A673 (cell line): ENCODE measurements at regions not wholly inside any gene's neighbourhood (a gene's known extent, or its start where the extent isn't known, plus 50 kb on each side); places are given as distances from the start of the nearest gene placed in this dataset.

Source experiments
- BruUV-seq: library from RNA; stranded (reverse); fragments of 400-500 nt; replicated peaks from 2 replicates; lab custom pipeline; 2021; lab: Mats Ljungman, UMichigan
- CTCF ChIA-PET: fragments of 300-600 bp; sonication (Branson Sonifier 250); formaldehyde crosslinking; loops from one replicate; lab custom pipeline; 2022; ENCODE audit warnings: antibody characterized with exemption; lab: Charles Lee
- POLR2A ChIA-PET: fragments of 300-600 bp; sonication (Branson Sonifier 250); formaldehyde crosslinking; loops from one replicate; lab custom pipeline; 2022; ENCODE audit warnings: antibody characterized with exemption; ENCODE audit not compliant: low non-redundant PET; lab: Charles Lee
- DNase-seq: peaks from one replicate; pipeline ENCODE4 v3.0.0-alpha.2; 2015; ENCODE audit warnings: low spot score
- H3K27ac ChIP-seq: fragments of 200-600 bp; sonication (generic); 2 replicates; pipeline ENCODE4 v1.5.1; 2016; ENCODE audit warnings: mixed run types, low read depth, mild to moderate bottlenecking, mixed read lengths, antibody characterized with exemption, low read length; ENCODE audit not compliant: poor library complexity, severe bottlenecking
- H3K27me3 ChIP-seq: fragments of 200-600 bp; sonication (generic); replicated peaks from 2 replicates; pipeline ENCODE4 v1.6.1; 2017; ENCODE audit warnings: mixed run types, low read depth, mild to moderate bottlenecking, mixed read lengths, antibody characterized with exemption, low read length; ENCODE audit not compliant: insufficient read depth, poor library complexity
- H3K36me3 ChIP-seq: fragments of 200-600 bp; sonication (generic); 2 replicates; pipeline ENCODE4 v1.6.1; 2016; ENCODE audit warnings: mixed run types, mild to moderate bottlenecking, mixed read lengths, antibody characterized with exemption, low read length; ENCODE audit not compliant: insufficient read depth, poor library complexity, severe bottlenecking
- H3K4me1 ChIP-seq: fragments of 200-600 bp; sonication (generic); 2 replicates; pipeline ENCODE4 v1.6.1; 2017; ENCODE audit warnings: mixed run types, mild to moderate bottlenecking, mixed read lengths, antibody characterized with exemption, low read length; ENCODE audit not compliant: insufficient read depth, poor library complexity, severe bottlenecking
- H3K4me3 ChIP-seq: fragments of 200-600 bp; sonication (generic); 2 replicates; pipeline ENCODE4 v1.5.1; 2016; ENCODE audit warnings: low read depth, mixed run types, mild to moderate bottlenecking, mixed read lengths, low read length; ENCODE audit not compliant: poor library complexity, severe bottlenecking
- H3K9me3 ChIP-seq: fragments of 200-600 bp; sonication (generic); 2 replicates; pipeline ENCODE4 v1.6.1; 2016; ENCODE audit warnings: mixed run types, low read depth, mild to moderate bottlenecking, mixed read lengths, antibody characterized with exemption, low read length; ENCODE audit not compliant: poor library complexity, severe bottlenecking
- CTCF ChIP-seq: fragments of 300-800, 200-600 bp; sonication (generic); conservative IDR thresholded peaks from 2 replicates; pipeline ENCODE4 v1.5.1; 2017; ENCODE audit warnings: low read depth, mild to moderate bottlenecking, antibody characterized with exemption, low read length, moderate library complexity, mixed read lengths
- EZH2 ChIP-seq: fragments of 200-600 bp; sonication (generic); IDR thresholded peaks from 2 replicates; pipeline ENCODE4 v1.6.1; 2017; ENCODE audit warnings: borderline replicate concordance, low read depth, mild to moderate bottlenecking, mixed read lengths, antibody characterized with exemption, low read length; ENCODE audit not compliant: poor library complexity, severe bottlenecking
- intact Hi-C: fragments of 100-400 bp; cut with micrococcal nuclease; formaldehyde crosslinking; loops from one replicate; pipeline ENCODE4 v1.10.0; 2022; ENCODE audit not compliant: unreplicated experiment

- no TSS peak for BruUV-seq
- POLR2A ChIA-PET: interaction anchor here (0.7 kb wide), 1 partner anchor 38 kb away, joined by 3 read pairs; no protein-coding TSS in a partner anchor
Measured at GRCh38 chr10:52956861-52957260, 184.3 kb upstream of the MBL2 start.

DNA sequence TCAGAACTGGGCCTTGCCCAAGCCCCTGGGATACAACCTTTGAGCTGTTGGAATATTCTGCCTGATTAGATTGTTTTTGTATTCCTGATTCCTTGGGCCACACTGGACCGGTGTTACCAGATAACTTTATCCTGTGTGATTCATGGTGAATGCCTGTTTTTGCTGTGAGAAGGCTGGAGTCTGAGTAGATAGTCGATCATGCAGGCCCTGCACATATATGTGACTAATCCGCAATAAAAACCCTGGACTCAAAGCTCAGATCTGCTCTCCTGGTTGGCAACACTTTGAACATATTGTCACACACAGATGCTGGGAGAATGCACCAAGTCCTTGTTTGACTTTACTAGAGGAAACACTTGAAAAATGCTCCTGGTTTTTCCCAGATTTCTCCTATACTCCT is 183.9 kb upstream of the MBL2 start:
- no peak for DNase-seq

More at GRCh38 chr10:52956861-52957260, 184.3 kb upstream of the MBL2 start:
- TF ChIP-seq EZH2: no peak
- TF ChIP-seq CTCF: no peak
- intact Hi-C loops: no loop called here
- CTCF ChIA-PET: no interaction called here
- Histone ChIP-seq H3K27ac (no peak overlapping the region), H3K27me3 (no peaks in the 10 kb centered on the region), H3K36me3 (no peaks in the 10 kb centered on the region), H3K4me1 (no peaks in the 10 kb centered on the region), H3K4me3 (no peak overlapping the region), H3K9me3 (no peaks in the 10 kb centered on the region)
- no peak for DNase-seq

DNA sequence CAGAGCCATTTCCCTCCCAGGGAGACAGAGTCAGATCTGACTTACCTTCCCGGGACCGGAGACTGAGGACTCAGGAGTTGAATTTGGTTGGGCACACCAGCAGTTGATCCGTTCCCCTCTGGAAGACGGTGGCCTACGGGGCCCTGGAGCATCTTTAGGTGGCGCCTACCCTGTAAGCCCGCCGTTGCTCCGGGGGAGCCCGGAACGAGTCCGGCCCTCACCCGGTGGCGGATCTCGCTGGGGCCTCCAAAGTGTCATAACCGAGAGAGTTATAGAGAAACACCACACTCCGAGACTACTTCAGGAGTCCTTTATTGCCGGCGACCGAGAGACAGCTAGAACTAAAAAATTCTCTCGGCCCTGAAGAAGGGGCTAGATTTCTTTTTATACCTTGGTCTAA is 182.8 kb upstream of the MBL2 start:
- Histone ChIP-seq H3K27me3 (no peaks in the 10 kb centered on the region), H3K27ac (no peak overlapping the region), H3K36me3 (no peaks in the 10 kb centered on the region), H3K4me3 (no peak overlapping the region), H3K4me1 (no peaks in the 10 kb centered on the region), H3K9me3 (no peaks in the 10 kb centered on the region)
- TF ChIP-seq CTCF (no peak), EZH2 (no peak)
- DNase-seq: no peak
- no TSS peak for BruUV-seq
- CTCF ChIA-PET: no interaction called here
- intact Hi-C loops: no loop called here
- POLR2A ChIA-PET: no interaction called here

More for the DNA sequence above, 183.9 kb upstream of the MBL2 start:
- intact Hi-C loops: no loop called here
- Histone ChIP-seq H3K9me3 (no peaks in the 10 kb centered on the region), H3K27ac (no peak overlapping the region), H3K4me3 (no peak overlapping the region), H3K27me3 (no peaks in the 10 kb centered on the region), H3K4me1 (no peaks in the 10 kb centered on the region), H3K36me3 (no peaks in the 10 kb centered on the region)
- CTCF ChIA-PET: no interaction called here
- BruUV-seq: no TSS peak
- POLR2A ChIA-PET: interaction anchor here (0.7 kb wide), 1 partner anchor 39 kb away, joined by 3 read pairs; no protein-coding TSS in a partner anchor
- TF ChIP-seq EZH2: no peak
- no peak for TF ChIP-seq CTCF
